A549 (cell line): ENCODE measurements at regions not wholly inside any gene's neighbourhood (a gene's known extent, or its start where the extent isn't known, plus 50 kb on each side); places are given as distances from the start of the nearest gene placed in this dataset.

Source experiments
- ATAC-seq, 2 experiments: fragments of 200-7000 bp in 1 of 2; fragments of >200 bp in 1 of 2; cut with Nextera tagmentation in 1 of 2; cut with Tn5 transposase in 1 of 2; 3 replicates each; pipeline versions ENCODE4 v1.8.0 to v1.9.1; 2018 to 2020; ENCODE audit warnings: mild to moderate bottlenecking in 1 of 2, moderate library complexity in 1 of 2
- CTCF ChIA-PET: fragments of 300-600 bp; sonication (Branson Sonifier 250); formaldehyde crosslinking; extraction: SDS; loops from one replicate; lab custom pipeline; 2021; ENCODE audit warnings: antibody characterized with exemption, inconsistent platforms; lab: Yijun Ruan, JAX
- POLR2A ChIA-PET: fragments of 350-600 bp; formaldehyde crosslinking; extraction: SDS; loops from one replicate; lab custom pipeline; 2021; ENCODE audit warnings: antibody characterized with exemption, inconsistent platforms; lab: Yijun Ruan, JAX
- DNase-seq, 2 experiments: peaks; one replicate each; pipeline versions ENCODE4 v3.0.0 to v3.0.0-alpha.2; 2011 to 2016; ENCODE audit warnings: low read depth in 1 of 2, low spot score in 1 of 2
- FAIRE-seq: peaks from 2 replicates; lab custom pipeline; 2011; peaks lifted over from hg19 to GRCh38; lab: Jason Lieb, UNC
- H3K27ac ChIP-seq, 2 experiments: fragments of >200 bp; sonication (Bioruptor Twin); formaldehyde crosslinking; 3 replicates each; pipeline ENCODE4 v1.5.1; 2016 to 2017
- H3K4me1 ChIP-seq: fragments of >200 bp; sonication (Bioruptor Twin); formaldehyde crosslinking; 3 replicates; pipeline ENCODE4 v1.6.1; 2016
- H3K4me2 ChIP-seq: fragments of >200 bp; sonication (Bioruptor Twin); formaldehyde crosslinking; 3 replicates; pipeline ENCODE4 v1.6.1; 2016
- H3K4me3 ChIP-seq: fragments of >200 bp; sonication (Bioruptor Twin); formaldehyde crosslinking; 3 replicates; pipeline ENCODE4 v1.5.1; 2016
- H3K9me3 ChIP-seq: fragments of >200 bp; sonication (Bioruptor Twin); formaldehyde crosslinking; 3 replicates; pipeline ENCODE4 v1.6.1; 2016
- CBX2 ChIP-seq: fragments of 200-600 bp; sonication (generic); IDR thresholded peaks from 2 replicates; pipeline ENCODE4 v1.6.1; 2016; ENCODE audit warnings: low read depth, mild to moderate bottlenecking, borderline replicate concordance
- CBX8 ChIP-seq: fragments of 200-600 bp; sonication (generic); IDR thresholded peaks from 2 replicates; pipeline ENCODE4 v1.6.1; 2016
- CEBPB ChIP-seq, 2 experiments: fragments of >200 bp in 1 of 2; sonication (Bioruptor Twin) in 1 of 2; formaldehyde crosslinking in 1 of 2; IDR thresholded peaks; 2 replicates each; pipeline ENCODE4 v1.6.1; 2012 to 2016
- CHD2 ChIP-seq: fragments of 150-350 bp; IDR thresholded peaks from 2 replicates; pipeline ENCODE4 v1.6.1; 2014; ENCODE audit warnings: low read length; ENCODE audit not compliant: partially characterized antibody
- EHF ChIP-seq: fragments of 250-450 bp; sonication (Bioruptor Pico); IDR thresholded peaks from 2 replicates; pipeline ENCODE4 v1.5.0; 2020; ENCODE audit warnings: mild to moderate bottlenecking
- FOSB ChIP-seq: fragments of 250-450 bp; sonication (Bioruptor Pico); IDR thresholded peaks from 2 replicates; pipeline ENCODE4 v1.5.0; 2020; ENCODE audit warnings: mild to moderate bottlenecking, moderate library complexity
- FOSL2 ChIP-seq, 2 experiments: fragments of 450-650 bp in 1 of 2; fragments of >200 bp in 1 of 2; sonication (Bioruptor Twin) in 1 of 2; formaldehyde crosslinking; IDR thresholded peaks; 2 replicates each; pipeline versions ENCODE4 v1.5.0 to v1.6.1; 2016 to 2020; ENCODE audit warnings: mild to moderate bottlenecking in 1 of 2, moderate library complexity in 1 of 2
- FOXS1 ChIP-seq: fragments of 250-450 bp; sonication (Bioruptor Pico); IDR thresholded peaks from 2 replicates; pipeline ENCODE4 v1.5.0; 2020; ENCODE audit warnings: mild to moderate bottlenecking, moderate library complexity
- HOXB13 ChIP-seq: fragments of 250-450 bp; sonication (Bioruptor Pico); IDR thresholded peaks from 2 replicates; pipeline ENCODE4 v1.5.0; 2020; ENCODE audit warnings: low read depth, mild to moderate bottlenecking, moderate library complexity
- HOXB5 ChIP-seq: fragments of 250-450 bp; sonication (Bioruptor Pico); IDR thresholded peaks from 2 replicates; pipeline ENCODE4 v1.5.0; 2020; ENCODE audit warnings: mild to moderate bottlenecking, moderate library complexity
- JUN ChIP-seq, 2 experiments: fragments of >200 bp; sonication (Bioruptor Twin); formaldehyde crosslinking; IDR thresholded peaks; 2 replicates in 1 of 2; 3 replicates in 1 of 2; pipeline ENCODE4 v1.6.1; 2016 to 2017
- KDM1A ChIP-seq: fragments of 200-600 bp; sonication (generic); IDR thresholded peaks from 2 replicates; pipeline ENCODE4 v1.6.1; 2016; ENCODE audit warnings: low read depth, mild to moderate bottlenecking
- NR3C1 ChIP-seq: fragments of >200 bp; sonication (Bioruptor Twin); formaldehyde crosslinking; IDR thresholded peaks from 3 replicates; pipeline ENCODE4 v1.6.1; 2017
- PHF8 ChIP-seq: fragments of 200-600 bp; sonication (generic); IDR thresholded peaks from 2 replicates; pipeline ENCODE4 v1.6.1; 2016; ENCODE audit warnings: low read depth, mild to moderate bottlenecking, antibody characterized with exemption, moderate library complexity, borderline replicate concordance
- POLR2AphosphoS2 ChIP-seq: conservative IDR thresholded peaks from 2 replicates; pipeline ENCODE4 v1.6.1; 2012; ENCODE audit warnings: low read length, improper control_type of control experiment, inconsistent platforms
- RARB ChIP-seq: fragments of 250-450 bp; sonication (Bioruptor Pico); IDR thresholded peaks from 2 replicates; pipeline ENCODE4 v1.8.0; 2021; ENCODE audit warnings: mild to moderate bottlenecking, moderate library complexity
- RCOR1 ChIP-seq: fragments of 150-350 bp; IDR thresholded peaks from 2 replicates; pipeline ENCODE4 v1.6.1; 2014; ENCODE audit warnings: antibody characterized with exemption, low read length, low read depth
- SMC3 ChIP-seq: fragments of >200 bp; sonication (Bioruptor Twin); formaldehyde crosslinking; IDR thresholded peaks from 3 replicates; pipeline ENCODE4 v1.6.1; 2018; ENCODE audit warnings: inconsistent platforms
- ZNF302 ChIP-seq: fragments of 250-450 bp; sonication (Bioruptor Pico); IDR thresholded peaks from 2 replicates; pipeline ENCODE4 v1.9.0; 2021; ENCODE audit warnings: inconsistent platforms, mild to moderate bottlenecking, moderate library complexity
- WGBS: methylation state at CpG from one replicate; pipeline ENCODE4 v1.1.6; 2017; ENCODE audit errors: missing lambda C conversion rate; 5-methylcytosine and 5-hydroxymethylcytosine counted together
- TF ChIP-seq, protein P1 (sequence below): IDR thresholded peaks from 2 replicates; pipeline ENCODE4 v1.6.1; 2012
- TF ChIP-seq, protein P2 (sequence below): fragments of >200 bp; sonication (Bioruptor Twin); formaldehyde crosslinking; IDR thresholded peaks from 3 replicates; pipeline ENCODE4 v1.5.1; 2016
- TF ChIP-seq, protein P3 (sequence below): fragments of 450-650 bp; IDR thresholded peaks from 2 replicates; pipeline ENCODE4 v1.6.1; 2014; ENCODE audit warnings: antibody characterized with exemption
- TF ChIP-seq, protein P4 (sequence below): fragments of 150-350 bp; IDR thresholded peaks from 2 replicates; pipeline ENCODE4 v1.6.1; 2014; ENCODE audit warnings: low read depth, mild to moderate bottlenecking, low read length
- TF ChIP-seq, protein P5 (sequence below): fragments of 200-600 bp; sonication (generic); IDR thresholded peaks from 2 replicates; pipeline ENCODE4 v1.6.1; 2016; ENCODE audit warnings: antibody characterized with exemption, mild to moderate bottlenecking, moderate library complexity
- TF ChIP-seq, protein P6 (sequence below): IDR thresholded peaks from 2 replicates; pipeline ENCODE4 v1.6.1; 2012; ENCODE audit warnings: low read depth, borderline replicate concordance

DNA sequence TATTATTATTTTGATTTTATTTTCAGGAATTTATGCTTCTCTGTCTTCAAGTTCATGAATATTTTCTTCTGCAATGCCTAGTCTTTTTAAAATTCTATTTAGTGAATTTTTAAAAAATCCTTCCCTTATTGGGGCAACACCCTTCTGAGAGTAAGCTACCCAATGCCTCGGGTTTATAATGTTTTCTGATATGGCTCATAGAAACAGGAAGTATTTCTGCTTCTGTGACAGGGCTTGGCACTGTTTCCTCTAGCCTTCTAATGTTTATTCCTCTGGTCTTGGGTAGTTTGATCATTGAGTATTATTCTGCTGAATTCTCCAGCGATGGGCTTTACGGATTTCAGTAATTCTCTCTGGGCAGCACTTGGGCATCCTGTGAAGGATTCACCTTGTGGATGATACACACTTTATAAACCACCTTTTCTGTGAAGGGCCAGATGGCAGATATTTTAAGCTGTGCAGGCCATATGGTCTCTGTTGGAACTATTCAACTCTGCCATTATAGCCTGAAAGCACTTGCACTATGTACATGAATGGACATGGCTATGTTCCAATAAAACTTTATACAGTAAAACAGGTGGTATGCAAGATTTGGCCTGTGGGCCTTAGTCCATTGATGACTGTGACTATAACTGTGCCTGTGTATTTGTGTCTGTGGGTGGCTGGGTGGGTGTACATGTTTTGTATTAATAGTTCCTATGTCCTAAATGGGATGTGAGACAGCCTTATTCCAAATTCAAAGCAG lies 95.9 kb upstream of the FAT1 start:
- WGBS = 74% methylated on average over 3 of the region's 3 CpGs
- ATAC-seq (no peak), DNase-seq (no peak), FAIRE-seq (no peak)
- H3K9me3 ChIP-seq = no peaks in the 10 kb centered on the region
- ChIA-PET POLR2A (no interaction called here), CTCF (no interaction called here)
- H3K27ac ChIP-seq = no peak overlapping the region
- peaks cover 22% of the 10 kb centered on the region for H3K4me1 ChIP-seq
- H3K4me2 ChIP-seq = no peak overlapping the region
- TF ChIP-seq FOXS1 (no peak), SMC3 (no peak), EHF (CRISPR knock-in tag) (no peak), CEBPB (IDR thresholded peaks at IDR 0.05) (no peak), POLR2AphosphoS2 (no peak), CHD2 (no peak), RCOR1 (no peak), CBX2 (no peak), CBX8 (no peak), FOSB (CRISPR knock-in tag) (no peak)
- TF ChIP-seq, protein P1, sequence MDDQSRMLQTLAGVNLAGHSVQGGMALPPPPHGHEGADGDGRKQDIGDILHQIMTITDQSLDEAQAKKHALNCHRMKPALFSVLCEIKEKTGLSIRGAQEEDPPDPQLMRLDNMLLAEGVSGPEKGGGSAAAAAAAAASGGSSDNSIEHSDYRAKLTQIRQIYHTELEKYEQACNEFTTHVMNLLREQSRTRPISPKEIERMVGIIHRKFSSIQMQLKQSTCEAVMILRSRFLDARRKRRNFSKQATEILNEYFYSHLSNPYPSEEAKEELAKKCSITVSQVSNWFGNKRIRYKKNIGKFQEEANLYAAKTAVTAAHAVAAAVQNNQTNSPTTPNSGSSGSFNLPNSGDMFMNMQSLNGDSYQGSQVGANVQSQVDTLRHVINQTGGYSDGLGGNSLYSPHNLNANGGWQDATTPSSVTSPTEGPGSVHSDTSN = no peak
- TF ChIP-seq, protein P2, sequence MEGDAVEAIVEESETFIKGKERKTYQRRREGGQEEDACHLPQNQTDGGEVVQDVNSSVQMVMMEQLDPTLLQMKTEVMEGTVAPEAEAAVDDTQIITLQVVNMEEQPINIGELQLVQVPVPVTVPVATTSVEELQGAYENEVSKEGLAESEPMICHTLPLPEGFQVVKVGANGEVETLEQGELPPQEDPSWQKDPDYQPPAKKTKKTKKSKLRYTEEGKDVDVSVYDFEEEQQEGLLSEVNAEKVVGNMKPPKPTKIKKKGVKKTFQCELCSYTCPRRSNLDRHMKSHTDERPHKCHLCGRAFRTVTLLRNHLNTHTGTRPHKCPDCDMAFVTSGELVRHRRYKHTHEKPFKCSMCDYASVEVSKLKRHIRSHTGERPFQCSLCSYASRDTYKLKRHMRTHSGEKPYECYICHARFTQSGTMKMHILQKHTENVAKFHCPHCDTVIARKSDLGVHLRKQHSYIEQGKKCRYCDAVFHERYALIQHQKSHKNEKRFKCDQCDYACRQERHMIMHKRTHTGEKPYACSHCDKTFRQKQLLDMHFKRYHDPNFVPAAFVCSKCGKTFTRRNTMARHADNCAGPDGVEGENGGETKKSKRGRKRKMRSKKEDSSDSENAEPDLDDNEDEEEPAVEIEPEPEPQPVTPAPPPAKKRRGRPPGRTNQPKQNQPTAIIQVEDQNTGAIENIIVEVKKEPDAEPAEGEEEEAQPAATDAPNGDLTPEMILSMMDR = no peak
- TF ChIP-seq, protein P3, sequence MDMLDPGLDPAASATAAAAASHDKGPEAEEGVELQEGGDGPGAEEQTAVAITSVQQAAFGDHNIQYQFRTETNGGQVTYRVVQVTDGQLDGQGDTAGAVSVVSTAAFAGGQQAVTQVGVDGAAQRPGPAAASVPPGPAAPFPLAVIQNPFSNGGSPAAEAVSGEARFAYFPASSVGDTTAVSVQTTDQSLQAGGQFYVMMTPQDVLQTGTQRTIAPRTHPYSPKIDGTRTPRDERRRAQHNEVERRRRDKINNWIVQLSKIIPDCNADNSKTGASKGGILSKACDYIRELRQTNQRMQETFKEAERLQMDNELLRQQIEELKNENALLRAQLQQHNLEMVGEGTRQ = no peak
- TF ChIP-seq, protein P4, sequence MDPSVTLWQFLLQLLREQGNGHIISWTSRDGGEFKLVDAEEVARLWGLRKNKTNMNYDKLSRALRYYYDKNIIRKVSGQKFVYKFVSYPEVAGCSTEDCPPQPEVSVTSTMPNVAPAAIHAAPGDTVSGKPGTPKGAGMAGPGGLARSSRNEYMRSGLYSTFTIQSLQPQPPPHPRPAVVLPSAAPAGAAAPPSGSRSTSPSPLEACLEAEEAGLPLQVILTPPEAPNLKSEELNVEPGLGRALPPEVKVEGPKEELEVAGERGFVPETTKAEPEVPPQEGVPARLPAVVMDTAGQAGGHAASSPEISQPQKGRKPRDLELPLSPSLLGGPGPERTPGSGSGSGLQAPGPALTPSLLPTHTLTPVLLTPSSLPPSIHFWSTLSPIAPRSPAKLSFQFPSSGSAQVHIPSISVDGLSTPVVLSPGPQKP = no peak
- H3K4me3 ChIP-seq = no peak overlapping the region

DNA sequence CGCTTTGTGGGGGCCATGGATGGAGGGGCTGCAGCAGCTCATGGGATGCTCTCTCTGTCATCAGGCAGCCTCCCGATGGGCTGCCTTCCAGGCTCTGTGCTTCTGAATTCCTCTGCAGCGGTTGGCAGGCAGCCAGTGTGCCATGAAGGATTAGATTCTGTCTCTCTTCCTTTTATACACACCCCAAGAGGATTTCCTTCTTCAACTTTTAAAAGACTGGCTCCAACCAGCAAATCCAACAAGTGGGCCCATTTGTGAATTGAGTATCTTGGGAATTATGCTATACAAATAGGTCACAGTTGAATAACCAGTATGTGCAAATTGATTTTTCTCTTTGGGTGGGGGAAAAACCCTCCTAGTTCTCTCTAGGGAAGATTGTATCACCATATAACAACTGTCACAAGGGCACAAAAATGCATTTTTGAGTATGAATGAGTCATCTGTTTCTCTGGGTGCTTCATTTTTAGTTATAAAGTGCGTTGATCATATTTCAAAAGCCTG lies 96.8 kb upstream of the FAT1 start:
- H3K9me3 ChIP-seq = no peaks in the 10 kb centered on the region
- POLR2A ChIA-PET = no interaction called here
- DNase-seq (no peak), FAIRE-seq (no peak), ATAC-seq (no peak)
- H3K4me1 ChIP-seq = peaks cover 27% of the 10 kb centered on the region
- H3K4me3 ChIP-seq = no peak overlapping the region
- TF ChIP-seq FOSL2 (IDR thresholded peaks at IDR 0.05) = no peak
- TF ChIP-seq FOSL2 (CRISPR knock-in tag; IDR thresholded peaks at IDR 0.05) = 0 out of 2 replicates have a peak, but pooled peaks have one; percentile 8
- no peak for TF ChIP-seq SMC3
- no peak for TF ChIP-seq KDM1A
- no peak for TF ChIP-seq ZNF302
- WGBS = 58% methylated on average over 4 of the region's 4 CpGs
- peak overlapping the region; percentile 13 to 30; a peak in 1 of 6 replicates for H3K27ac ChIP-seq
- H3K4me2 ChIP-seq = peak overlapping the region; percentile 47
- CTCF ChIA-PET = no interaction called here

DNA sequence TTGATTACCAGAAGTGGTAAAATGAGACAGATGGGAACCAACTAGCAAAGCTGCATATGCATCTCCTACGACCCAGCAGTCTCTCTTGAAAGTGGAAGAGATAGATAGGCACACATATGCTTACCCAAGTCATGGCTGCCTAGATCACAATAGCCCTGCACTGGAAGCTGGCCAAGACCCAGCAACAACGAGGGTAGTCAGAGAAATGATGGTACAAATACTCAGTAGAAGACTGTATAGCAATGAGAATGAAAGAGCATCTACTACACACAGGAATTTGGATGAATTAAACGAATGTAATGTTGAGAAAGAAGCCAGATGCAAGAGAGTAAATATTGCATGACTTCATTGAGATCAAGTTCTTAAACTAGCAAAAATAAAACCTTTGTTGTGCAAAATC lies 100.3 kb upstream of the FAT1 start:
- no peak for DNase-seq
- POLR2A ChIA-PET = no interaction called here
- FAIRE-seq = no peak
- Histone ChIP-seq H3K9me3 (no peaks in the 10 kb centered on the region), H3K4me3 (no peak overlapping the region), H3K4me1 (peaks cover 33% of the 10 kb centered on the region), H3K27ac (no peak overlapping the region), H3K4me2 (no peak overlapping the region)
- 33% methylated on average over 3 of the region's 3 CpGs for WGBS
- no peak for ATAC-seq
- no peak for TF ChIP-seq JUN (IDR thresholded peaks at IDR 0.05)
- no peak for TF ChIP-seq HOXB13
- no peak for TF ChIP-seq SMC3
- TF ChIP-seq, protein P5, sequence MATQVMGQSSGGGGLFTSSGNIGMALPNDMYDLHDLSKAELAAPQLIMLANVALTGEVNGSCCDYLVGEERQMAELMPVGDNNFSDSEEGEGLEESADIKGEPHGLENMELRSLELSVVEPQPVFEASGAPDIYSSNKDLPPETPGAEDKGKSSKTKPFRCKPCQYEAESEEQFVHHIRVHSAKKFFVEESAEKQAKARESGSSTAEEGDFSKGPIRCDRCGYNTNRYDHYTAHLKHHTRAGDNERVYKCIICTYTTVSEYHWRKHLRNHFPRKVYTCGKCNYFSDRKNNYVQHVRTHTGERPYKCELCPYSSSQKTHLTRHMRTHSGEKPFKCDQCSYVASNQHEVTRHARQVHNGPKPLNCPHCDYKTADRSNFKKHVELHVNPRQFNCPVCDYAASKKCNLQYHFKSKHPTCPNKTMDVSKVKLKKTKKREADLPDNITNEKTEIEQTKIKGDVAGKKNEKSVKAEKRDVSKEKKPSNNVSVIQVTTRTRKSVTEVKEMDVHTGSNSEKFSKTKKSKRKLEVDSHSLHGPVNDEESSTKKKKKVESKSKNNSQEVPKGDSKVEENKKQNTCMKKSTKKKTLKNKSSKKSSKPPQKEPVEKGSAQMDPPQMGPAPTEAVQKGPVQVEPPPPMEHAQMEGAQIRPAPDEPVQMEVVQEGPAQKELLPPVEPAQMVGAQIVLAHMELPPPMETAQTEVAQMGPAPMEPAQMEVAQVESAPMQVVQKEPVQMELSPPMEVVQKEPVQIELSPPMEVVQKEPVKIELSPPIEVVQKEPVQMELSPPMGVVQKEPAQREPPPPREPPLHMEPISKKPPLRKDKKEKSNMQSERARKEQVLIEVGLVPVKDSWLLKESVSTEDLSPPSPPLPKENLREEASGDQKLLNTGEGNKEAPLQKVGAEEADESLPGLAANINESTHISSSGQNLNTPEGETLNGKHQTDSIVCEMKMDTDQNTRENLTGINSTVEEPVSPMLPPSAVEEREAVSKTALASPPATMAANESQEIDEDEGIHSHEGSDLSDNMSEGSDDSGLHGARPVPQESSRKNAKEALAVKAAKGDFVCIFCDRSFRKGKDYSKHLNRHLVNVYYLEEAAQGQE = no peak
- TF ChIP-seq HOXB5 (CRISPR knock-in tag) = no peak
- TF ChIP-seq PHF8 = no peak
- no peak for TF ChIP-seq NR3C1
- TF ChIP-seq RARB = no peak
- TF ChIP-seq, protein P6, sequence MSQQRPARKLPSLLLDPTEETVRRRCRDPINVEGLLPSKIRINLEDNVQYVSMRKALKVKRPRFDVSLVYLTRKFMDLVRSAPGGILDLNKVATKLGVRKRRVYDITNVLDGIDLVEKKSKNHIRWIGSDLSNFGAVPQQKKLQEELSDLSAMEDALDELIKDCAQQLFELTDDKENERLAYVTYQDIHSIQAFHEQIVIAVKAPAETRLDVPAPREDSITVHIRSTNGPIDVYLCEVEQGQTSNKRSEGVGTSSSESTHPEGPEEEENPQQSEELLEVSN = no peak
- CTCF ChIA-PET = no interaction called here
